Naive B cell (primary cell): ENCODE measurements at regions not wholly inside any gene's neighbourhood (a gene's known extent, or its start where the extent isn't known, plus 50 kb on each side); places are given as distances from the start of the nearest gene placed in this dataset.
"Not testable (repeated sequence)": the region's sequence is repeated elsewhere in the genome, so short reads cannot be mapped to it uniquely, and the experiment has no call there.

Experiments
- ATAC-seq, 2 donors: fragments of 150-1000 bp; cut with Tn5 transposase; 2 replicates each; pipeline ENCODE4 v1.10.0; 2021; ENCODE audit warnings: low read depth in 2 of 2, mild to moderate bottlenecking in 2 of 2, moderate library complexity in 2 of 2
- DNase-seq: peaks from one replicate; pipeline ENCODE4 v3.0.0; 2022
- H3K27ac Mint-ChIP-seq, 6 donors: one replicate each; pipeline ENCODE4 v1.8.0; 2020 to 2022; ENCODE audit warnings: mild to moderate bottlenecking in 6 of 6, mixed read lengths in 6 of 6, moderate library complexity in 5 of 6, inconsistent platforms in 2 of 6
- H3K27me3 Mint-ChIP-seq, 3 donors: one replicate each; pipeline ENCODE4 v1.8.0; 2021 to 2022; ENCODE audit warnings: mixed read lengths in 3 of 3, mild to moderate bottlenecking in 1 of 3
- H3K36me3 Mint-ChIP-seq, 2 donors: one replicate each; pipeline ENCODE4 v1.8.0; 2020 to 2022; ENCODE audit warnings: mixed read lengths in 2 of 2, inconsistent platforms in 1 of 2, mild to moderate bottlenecking in 1 of 2
- H3K4me1 Mint-ChIP-seq, 3 donors: one replicate each; pipeline ENCODE4 v1.8.0; 2020 to 2022; ENCODE audit warnings: mixed read lengths in 3 of 3, inconsistent platforms in 1 of 3, mild to moderate bottlenecking in 1 of 3, moderate library complexity in 1 of 3
- H3K4me3 Mint-ChIP-seq, 8 donors: one replicate each; pipeline ENCODE4 v1.8.0; 2020 to 2022; ENCODE audit warnings: mild to moderate bottlenecking in 8 of 8, mixed read lengths in 8 of 8, moderate library complexity in 8 of 8, inconsistent platforms in 2 of 8
- H3K9me3 Mint-ChIP-seq, 7 donors: one replicate each; pipeline ENCODE4 v1.8.0; 2020 to 2022; ENCODE audit warnings: mixed read lengths in 7 of 7, mild to moderate bottlenecking in 5 of 7, inconsistent platforms in 2 of 7, moderate library complexity in 1 of 7

GRCh38 chr6:141539617-141540016 is 593.1 kb upstream of the GJE1 start:
- H3K27me3 Mint-ChIP-seq: no peaks in the 10 kb centered on the region

GRCh38 chr6:141532211-141532610 is 600.5 kb upstream of the GJE1 start:
- no peaks in the 10 kb centered on the region for H3K27me3 Mint-ChIP-seq
- no peaks in the 10 kb centered on the region for H3K36me3 Mint-ChIP-seq
- H3K9me3 Mint-ChIP-seq: peaks cover 0 to 7% (median 0%) of the 10 kb centered on the region in 7 donors
- DNase-seq (no peak), ATAC-seq (no peak)
- H3K4me3 Mint-ChIP-seq: no peak overlapping the region
- no peak overlapping the region for H3K27ac Mint-ChIP-seq
- no peaks in the 10 kb centered on the region for H3K4me1 Mint-ChIP-seq

More at GRCh38 chr6:141539617-141540016, 593.1 kb upstream of the GJE1 start:
- DNase-seq (no peak), ATAC-seq (no peak)
- Mint-ChIP-seq H3K27ac (peak overlapping the region in 1 of 6 donors; percentile 51), H3K4me3 (no peak overlapping the region), H3K9me3 (no peaks in the 10 kb centered on the region), H3K4me1 (no peaks in the 10 kb centered on the region), H3K36me3 (no peaks in the 10 kb centered on the region)

GRCh38 chr6:141531040-141531439 is 601.7 kb upstream of the GJE1 start:
- Mint-ChIP-seq H3K9me3 (peaks cover 0 to 7% (median 0%) of the 10 kb centered on the region in 7 donors), H3K27me3 (no peaks in the 10 kb centered on the region), H3K36me3 (no peaks in the 10 kb centered on the region), H3K4me3 (no peak overlapping the region), H3K4me1 (no peaks in the 10 kb centered on the region), H3K27ac (no peak overlapping the region)
- DNase-seq (no peak), ATAC-seq (no peak)

- peaks cover 0 to 7% (median 0%) of the 10 kb centered on the region in 7 donors for H3K9me3 Mint-ChIP-seq
- ATAC-seq: no peak
- no peak for DNase-seq
- H3K36me3 Mint-ChIP-seq: no peaks in the 10 kb centered on the region
- no peaks in the 10 kb centered on the region for H3K4me1 Mint-ChIP-seq
- no peaks in the 10 kb centered on the region for H3K27me3 Mint-ChIP-seq
- H3K4me3 Mint-ChIP-seq: no peak overlapping the region
- H3K27ac Mint-ChIP-seq: no peak overlapping the region
Observed at GRCh38 chr6:141528596-141528995, 604.1 kb upstream of the GJE1 start.

GRCh38 chr6:141526985-141527384 is 605.7 kb upstream of the GJE1 start:
- no peak overlapping the region for H3K27ac Mint-ChIP-seq
- no peak overlapping the region for H3K4me3 Mint-ChIP-seq
- no peaks in the 10 kb centered on the region for H3K36me3 Mint-ChIP-seq
- peaks cover 0 to 7% (median 0%) of the 10 kb centered on the region in 7 donors for H3K9me3 Mint-ChIP-seq
- H3K27me3 Mint-ChIP-seq: no peaks in the 10 kb centered on the region
- H3K4me1 Mint-ChIP-seq: no peaks in the 10 kb centered on the region
- DNase-seq (no peak), ATAC-seq (no peak)

- ATAC-seq (no peak), DNase-seq (no peak)
- Mint-ChIP-seq H3K4me3 (no peak overlapping the region), H3K27ac (no peak overlapping the region), H3K36me3 (no peaks in the 10 kb centered on the region), H3K27me3 (no peaks in the 10 kb centered on the region), H3K9me3 (peaks cover 0 to 2% (median 0%) of the 10 kb centered on the region in 7 donors), H3K4me1 (no peaks in the 10 kb centered on the region)
Observed at GRCh38 chr6:141521440-141521839, 611.3 kb upstream of the GJE1 start.

GRCh38 chr6:141513830-141514229 is 618.9 kb upstream of the GJE1 start:
- ATAC-seq (no peak), DNase-seq (no peak)
- Mint-ChIP-seq H3K36me3 (no peaks in the 10 kb centered on the region), H3K9me3 (no peaks in the 10 kb centered on the region), H3K4me3 (peak overlapping the region in 1 of 8 donors; percentile 15), H3K4me1 (peaks cover 0 to 3% (median 0%) of the 10 kb centered on the region in 3 donors), H3K27me3 (no peaks in the 10 kb centered on the region), H3K27ac (no peak overlapping the region)

GRCh38 chr6:141510803-141511202 is 621.9 kb upstream of the GJE1 start:
- Mint-ChIP-seq H3K4me3 (no peak overlapping the region), H3K4me1 (peaks cover 0 to 3% (median 0%) of the 10 kb centered on the region in 3 donors), H3K27ac (no peak overlapping the region), H3K9me3 (peaks cover 7 to 15% (median 8%) of the 10 kb centered on the region in 7 donors), H3K27me3 (no peaks in the 10 kb centered on the region), H3K36me3 (peaks cover 5 to 7% of the 10 kb centered on the region in 2 donors)
- DNase-seq (no peak), ATAC-seq (no peak)

GRCh38 chr6:141506062-141506461 is 626.7 kb upstream of the GJE1 start:
- not testable (repeated sequence) for H3K4me1 Mint-ChIP-seq, H3K27me3 Mint-ChIP-seq, DNase-seq, H3K27ac Mint-ChIP-seq, ATAC-seq
- Mint-ChIP-seq H3K9me3 (peaks cover 9 to 38% (median 18%) of the 10 kb centered on the region in 7 donors), H3K4me3 (peak overlapping the region in 1 of 8 donors; percentile 41), H3K36me3 (peaks cover 7 to 18% of the 10 kb centered on the region in 2 donors)

- Mint-ChIP-seq H3K27ac (peak overlapping the region in 1 of 6 donors; percentile 45), H3K9me3 (peaks cover 9 to 38% (median 22%) of the 10 kb centered on the region in 7 donors), H3K36me3 (peaks cover 7 to 18% of the 10 kb centered on the region in 2 donors)
- not testable (repeated sequence) for DNase-seq, H3K4me1 Mint-ChIP-seq, H3K27me3 Mint-ChIP-seq, H3K4me3 Mint-ChIP-seq, ATAC-seq
Observed at GRCh38 chr6:141504318-141504717, 628.4 kb upstream of the GJE1 start.

- Mint-ChIP-seq H3K36me3 (peaks cover 7 to 18% of the 10 kb centered on the region in 2 donors), H3K27me3 (no peaks in the 10 kb centered on the region), H3K4me3 (no peak overlapping the region), H3K4me1 (peaks cover 5 to 8% (median 8%) of the 10 kb centered on the region in 3 donors), H3K9me3 (peaks cover 11 to 36% (median 22%) of the 10 kb centered on the region in 7 donors), H3K27ac (peak overlapping the region in 1 of 6 donors; percentile 58)
- DNase-seq: no peak
- ATAC-seq: no peak
Observed at GRCh38 chr6:141501616-141502015, 631.1 kb upstream of the GJE1 start.

GRCh38 chr6:141498977-141499376 is 633.7 kb upstream of the GJE1 start:
- Mint-ChIP-seq H3K27ac (no peak overlapping the region), H3K9me3 (peaks cover 3 to 11% (median 5%) of the 10 kb centered on the region in 7 donors), H3K27me3 (no peaks in the 10 kb centered on the region), H3K36me3 (peaks cover 0 to 1% of the 10 kb centered on the region in 2 donors), H3K4me1 (peaks cover 9 to 20% (median 15%) of the 10 kb centered on the region in 3 donors), H3K4me3 (no peak overlapping the region)
- DNase-seq (no peak), ATAC-seq (no peak)

GRCh38 chr6:141492521-141493284 is 640.0 kb upstream of the GJE1 start:
- Mint-ChIP-seq H3K9me3 (peaks cover 0 to 7% (median 5%) of the 10 kb centered on the region in 7 donors), H3K27ac (no peak overlapping the region), H3K36me3 (no peaks in the 10 kb centered on the region), H3K4me3 (no peak overlapping the region), H3K4me1 (peaks cover 17 to 26% (median 23%) of the 10 kb centered on the region in 3 donors), H3K27me3 (no peaks in the 10 kb centered on the region)
- no peak for DNase-seq
- no peak for ATAC-seq

GRCh38 chr6:141491684-141492083 is 641.0 kb upstream of the GJE1 start:
- no peak for DNase-seq
- Mint-ChIP-seq H3K4me3 (no peak overlapping the region), H3K4me1 (peaks cover 12 to 22% (median 20%) of the 10 kb centered on the region in 3 donors), H3K27ac (peak overlapping the region in 1 of 6 donors; percentile 14), H3K36me3 (no peaks in the 10 kb centered on the region), H3K27me3 (no peaks in the 10 kb centered on the region), H3K9me3 (peaks cover 0 to 2% (median 0%) of the 10 kb centered on the region in 7 donors)
- ATAC-seq: no peak
